NB4 (cell line): ENCODE measurements at regions not wholly inside any gene's neighbourhood (a gene's known extent, or its start where the extent isn't known, plus 50 kb on each side); places are given as distances from the start of the nearest gene placed in this dataset.

ENCODE experiments used
- CTCF ChIP-seq: IDR thresholded peaks from one replicate; pipeline ENCODE4 v1.5.1; 2012; ENCODE audit warnings: low read depth, low read length
- MYC ChIP-seq: IDR thresholded peaks from 2 replicates; pipeline ENCODE4 v1.6.1; 2011; ENCODE audit warnings: low read depth, low read length

GRCh38 chr11:11167806-11168205 lies 185.2 kb downstream of the CSNK2A3 start:
- TF ChIP-seq CTCF, result no peak
- TF ChIP-seq MYC, result no peak
